ENCODE measurements at regions not wholly inside any gene's neighbourhood (a gene's known extent, or its start where the extent isn't known, plus 50 kb on each side); places are given as distances from the start of the nearest gene placed in this dataset.

GRCh38 chr2:215620528-215620927 is 184.7 kb upstream of the FN1 start:
- DNase-seq (ENCODE audit: low read depth in 2 of 2) = no peak

- DNase-seq (ENCODE audit: low read depth in 2 of 2) = no peak
Observed at GRCh38 chr2:215619989-215620388, 184.1 kb upstream of the FN1 start.

- peak in 1 of 2 donors; percentile 8 for DNase-seq (ENCODE audit: low read depth in 2 of 2)
Observed at GRCh38 chr2:215619022-215619958, 183.4 kb upstream of the FN1 start.

GRCh38 chr2:215618145-215618544 is 182.3 kb upstream of the FN1 start:
- no peak for DNase-seq (ENCODE audit: low read depth in 2 of 2)

- DNase-seq (ENCODE audit: low read depth in 2 of 2) = no peak
Observed at GRCh38 chr2:215617060-215617824, 181.4 kb upstream of the FN1 start.

GRCh38 chr2:215615803-215616174 is 179.9 kb upstream of the FN1 start:
- DNase-seq (ENCODE audit: low read depth in 2 of 2) = no peak

GRCh38 chr2:215615067-215615802 is 179.4 kb upstream of the FN1 start:
- DNase-seq (ENCODE audit: low read depth in 2 of 2) = no peak

GRCh38 chr2:215614296-215614695 is 178.4 kb upstream of the FN1 start:
- no peak for DNase-seq (ENCODE audit: low read depth in 2 of 2)

GRCh38 chr2:215613888-215614287 is 178.0 kb upstream of the FN1 start:
- DNase-seq (ENCODE audit: low read depth in 2 of 2) = no peak

GRCh38 chr2:215613280-215613679 is 177.4 kb upstream of the FN1 start:
- DNase-seq (ENCODE audit: low read depth in 2 of 2) = no peak

GRCh38 chr2:215612786-215613185 is 176.9 kb upstream of the FN1 start:
- DNase-seq (ENCODE audit: low read depth in 2 of 2) = no peak

- DNase-seq (ENCODE audit: low read depth in 2 of 2) = no peak
Observed at GRCh38 chr2:215611609-215612386, 175.9 kb upstream of the FN1 start.

- no peak for DNase-seq (ENCODE audit: low read depth in 2 of 2)
Observed at GRCh38 chr2:215609089-215610032, 173.5 kb upstream of the FN1 start.

GRCh38 chr2:215607766-215608165 is 171.9 kb upstream of the FN1 start:
- no peak for DNase-seq (ENCODE audit: low read depth in 2 of 2)

GRCh38 chr2:215606219-215606618 is 170.4 kb upstream of the FN1 start:
- DNase-seq (ENCODE audit: low read depth in 2 of 2) = no peak

- no peak for DNase-seq (ENCODE audit: low read depth in 2 of 2)
Observed at GRCh38 chr2:215605214-215605613, 169.3 kb upstream of the FN1 start.

- DNase-seq (ENCODE audit: low read depth in 2 of 2) = no peak
Observed at GRCh38 chr2:215604606-215605005, 168.7 kb upstream of the FN1 start.

- no peak for DNase-seq (ENCODE audit: low read depth in 2 of 2)
Observed at GRCh38 chr2:215603440-215603839, 167.6 kb upstream of the FN1 start.

GRCh38 chr2:215602997-215603396 is 167.1 kb upstream of the FN1 start:
- no peak for DNase-seq (ENCODE audit: low read depth in 2 of 2)

GRCh38 chr2:215601990-215602721 is 166.3 kb upstream of the FN1 start:
- DNase-seq (ENCODE audit: low read depth in 2 of 2) = no peak

Data from stimulated activated CD4-positive, alpha-beta T cell treated with anti-CD3 and anti-CD28 coated beads, Interleukin-4, amount 100 ng/mL, for 48 hours (primary cell).